ENCODE measurements at regions not wholly inside any gene's neighbourhood (a gene's known extent, or its start where the extent isn't known, plus 50 kb on each side); places are given as distances from the start of the nearest gene placed in this dataset.

- no peak for TF ChIP-seq MAX (IDR thresholded peaks at IDR 0.05; ENCODE audit: low read depth, low read length)
- TF ChIP-seq CTCF (IDR thresholded peaks at IDR 0.05; ENCODE audit: low read depth, low read length), result no peak
- no peak for TF ChIP-seq POLR2A (IDR thresholded peaks at IDR 0.05; ENCODE audit: extremely low read depth, insufficient read length)
These were observed 85.3 kb downstream of the CDC7 start for GRCh38 chr1:91585982-91586381.
